NB4 (cell line): ENCODE measurements at regions not wholly inside any gene's neighbourhood (a gene's known extent, or its start where the extent isn't known, plus 50 kb on each side); places are given as distances from the start of the nearest gene placed in this dataset.

Experiments used
- POLR2A ChIP-seq: IDR thresholded peaks from 2 replicates; pipeline ENCODE4 v1.6.1; 2011; ENCODE audit warnings: mild to moderate bottlenecking; ENCODE audit not compliant: insufficient read length; ENCODE audit errors: extremely low read depth
- TF ChIP-seq, protein P1 (sequence below): IDR thresholded peaks from one replicate; pipeline ENCODE4 v1.5.1; 2012; ENCODE audit warnings: low read depth, low read length

DNA sequence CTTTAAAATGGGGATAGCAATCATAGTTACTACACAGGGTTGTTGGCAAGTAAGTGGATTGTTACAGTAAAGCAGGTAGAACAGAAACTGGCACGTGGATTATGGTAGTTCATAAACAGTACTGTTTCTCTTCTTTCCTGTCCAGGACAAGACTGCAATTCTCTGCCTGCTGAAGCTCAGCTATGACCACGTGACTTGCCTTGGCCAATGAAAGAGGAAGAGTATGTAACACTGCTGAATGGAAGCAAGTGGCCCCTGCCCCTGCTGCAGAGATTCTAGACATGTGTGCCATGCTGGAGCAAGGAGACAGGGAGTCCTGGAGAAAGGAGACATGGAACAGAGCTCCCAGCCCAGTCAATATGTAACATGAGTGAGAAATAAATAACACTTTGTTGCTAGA is 66.6 kb upstream of the TOX3 start:
- TF ChIP-seq, protein P1, sequence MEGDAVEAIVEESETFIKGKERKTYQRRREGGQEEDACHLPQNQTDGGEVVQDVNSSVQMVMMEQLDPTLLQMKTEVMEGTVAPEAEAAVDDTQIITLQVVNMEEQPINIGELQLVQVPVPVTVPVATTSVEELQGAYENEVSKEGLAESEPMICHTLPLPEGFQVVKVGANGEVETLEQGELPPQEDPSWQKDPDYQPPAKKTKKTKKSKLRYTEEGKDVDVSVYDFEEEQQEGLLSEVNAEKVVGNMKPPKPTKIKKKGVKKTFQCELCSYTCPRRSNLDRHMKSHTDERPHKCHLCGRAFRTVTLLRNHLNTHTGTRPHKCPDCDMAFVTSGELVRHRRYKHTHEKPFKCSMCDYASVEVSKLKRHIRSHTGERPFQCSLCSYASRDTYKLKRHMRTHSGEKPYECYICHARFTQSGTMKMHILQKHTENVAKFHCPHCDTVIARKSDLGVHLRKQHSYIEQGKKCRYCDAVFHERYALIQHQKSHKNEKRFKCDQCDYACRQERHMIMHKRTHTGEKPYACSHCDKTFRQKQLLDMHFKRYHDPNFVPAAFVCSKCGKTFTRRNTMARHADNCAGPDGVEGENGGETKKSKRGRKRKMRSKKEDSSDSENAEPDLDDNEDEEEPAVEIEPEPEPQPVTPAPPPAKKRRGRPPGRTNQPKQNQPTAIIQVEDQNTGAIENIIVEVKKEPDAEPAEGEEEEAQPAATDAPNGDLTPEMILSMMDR: no peak
- no peak for TF ChIP-seq POLR2A
